Keratinocyte (primary cell): ENCODE measurements at regions not wholly inside any gene's neighbourhood (a gene's known extent, or its start where the extent isn't known, plus 50 kb on each side); places are given as distances from the start of the nearest gene placed in this dataset.

Experiments used
- DNase-seq: peaks from one replicate; pipeline ENCODE4 v3.0.0-alpha.2; 2011; ENCODE audit warnings: low read depth, missing footprints, low spot score
- FAIRE-seq: peaks from 2 replicates; lab custom pipeline; 2011; peaks lifted over from hg19 to GRCh38; lab: Jason Lieb, UNC
- H2AFZ ChIP-seq: 2 replicates; pipeline ENCODE4 v1.6.0; 2012; ENCODE audit warnings: low read length, control low read depth, inconsistent platforms; ENCODE audit not compliant: control insufficient read depth
- H3K27ac ChIP-seq: 2 replicates; pipeline ENCODE4 v1.5.1; 2011; ENCODE audit warnings: low read length; ENCODE audit not compliant: control insufficient read depth, insufficient read depth
- H3K27me3 ChIP-seq: 3 replicates; pipeline ENCODE4 v1.6.0; 2011; ENCODE audit warnings: low read length; ENCODE audit not compliant: control insufficient read depth, insufficient read depth; ENCODE audit errors: extremely low read depth
- H3K36me3 ChIP-seq, 2 experiments: 2 replicates in 1 of 2; 3 replicates in 1 of 2; pipeline ENCODE4 v1.5.1; 2011; ENCODE audit warnings: low read length in 2 of 2, mild to moderate bottlenecking in 1 of 2; ENCODE audit not compliant: control insufficient read depth in 2 of 2, insufficient read depth in 2 of 2; ENCODE audit errors: extremely low read depth in 1 of 2
- H3K4me1 ChIP-seq: 3 replicates; pipeline ENCODE4 v1.5.1; 2011; ENCODE audit warnings: low read length; ENCODE audit not compliant: control insufficient read depth, insufficient read depth; ENCODE audit errors: extremely low read depth
- H3K4me2 ChIP-seq: 3 replicates; pipeline ENCODE4 v1.6.0; 2011; ENCODE audit warnings: low read depth, low read length; ENCODE audit not compliant: control insufficient read depth, insufficient read depth; ENCODE audit errors: extremely low read depth
- H3K4me3 ChIP-seq, 3 experiments: fragments of 200-600 bp in 1 of 3; sonication (generic) in 1 of 3; 2 replicates in 2 of 3; 3 replicates in 1 of 3; pipeline ENCODE4 v1.5.1; 2011 to 2016; ENCODE audit warnings: low read length in 3 of 3, mild to moderate bottlenecking in 3 of 3, control low read depth in 2 of 3, inconsistent platforms in 1 of 3, low read depth in 1 of 3, mixed read lengths in 1 of 3, mixed run types in 1 of 3, moderate library complexity in 1 of 3; ENCODE audit not compliant: control insufficient read depth in 2 of 3, insufficient read depth in 2 of 3; ENCODE audit errors: extremely low read depth in 1 of 3
- H3K79me2 ChIP-seq: 2 replicates; pipeline ENCODE4 v1.6.0; 2012; ENCODE audit warnings: low read length; ENCODE audit not compliant: control insufficient read depth, insufficient read depth
- H3K9ac ChIP-seq: 3 replicates; pipeline ENCODE4 v1.6.0; 2011; ENCODE audit warnings: low read length; ENCODE audit not compliant: control insufficient read depth, insufficient read depth; ENCODE audit errors: extremely low read depth
- H3K9me1 ChIP-seq: 3 replicates; pipeline ENCODE4 v1.6.0; 2011; ENCODE audit warnings: low read length; ENCODE audit not compliant: control insufficient read depth, insufficient read depth; ENCODE audit errors: extremely low read depth
- H3K9me3 ChIP-seq: 2 replicates; pipeline ENCODE4 v1.5.1; 2012; ENCODE audit warnings: low read depth, low read length; ENCODE audit not compliant: control insufficient read depth
- H4K20me1 ChIP-seq: 3 replicates; pipeline ENCODE4 v1.6.0; 2011; ENCODE audit warnings: low read length; ENCODE audit not compliant: control insufficient read depth, insufficient read depth; ENCODE audit errors: extremely low read depth
- CTCF ChIP-seq, 3 experiments: IDR thresholded peaks in 1 of 3; conservative IDR thresholded peaks in 1 of 3; optimal IDR thresholded peaks in 1 of 3; 2 replicates in 2 of 3; 3 replicates in 1 of 3; pipeline versions ENCODE3 to v1.5.1; 2011; ENCODE audit warnings: low read length in 3 of 3, mild to moderate bottlenecking in 3 of 3, moderate library complexity in 2 of 3, control low read depth in 1 of 3, inconsistent platforms in 1 of 3; ENCODE audit not compliant: insufficient read depth in 2 of 3; ENCODE audit errors: extremely low read depth in 1 of 3
- EZH2 ChIP-seq: IDR thresholded peaks from one replicate; pipeline ENCODE4 v1.6.1; 2012; ENCODE audit warnings: inconsistent platforms, mild to moderate bottlenecking, low read length, moderate library complexity
- dilution Hi-C: fragments of 300-500 bp; cut with MboI; formaldehyde crosslinking; loops from one replicate; pipeline ENCODE4 v1.7.0; 2020; ENCODE audit warnings: low sequenced_read_pairs; ENCODE audit not compliant: extremely low pct_ligation_motif_present

GRCh38 chr2:5121121-5121520 is 571.1 kb upstream of the SOX11 start:
- H3K9ac ChIP-seq: no peak overlapping the region
- dilution Hi-C loops: no loop called here
- H2AFZ ChIP-seq: no peak overlapping the region
- H3K9me1 ChIP-seq: no peaks in the 10 kb centered on the region
- H3K27ac ChIP-seq: no peak overlapping the region
- FAIRE-seq (no peak), DNase-seq (no peak)
- H3K4me1 ChIP-seq: no peaks in the 10 kb centered on the region
- H3K9me3 ChIP-seq: no peaks in the 10 kb centered on the region
- no peak overlapping the region for H3K4me2 ChIP-seq
- H3K27me3 ChIP-seq: no peaks in the 10 kb centered on the region
- TF ChIP-seq EZH2 (no peak), CTCF (optimal IDR thresholded peaks at IDR 0.05 in 1 of 3, IDR thresholded peaks at IDR 0.05 in 1 of 3, conservative IDR thresholded peaks at IDR 0.05 in 1 of 3; ENCODE audit: extremely low read depth in 1 of 3, insufficient read depth in 2 of 3, low read length in 3 of 3) (no peak)
- H4K20me1 ChIP-seq: no peaks in the 10 kb centered on the region
- H3K36me3 ChIP-seq: no peaks in the 10 kb centered on the region
- H3K79me2 ChIP-seq: no peaks in the 10 kb centered on the region
- no peak overlapping the region for H3K4me3 ChIP-seq

- Histone ChIP-seq H3K4me3 (no peak overlapping the region), H4K20me1 (no peaks in the 10 kb centered on the region), H3K27me3 (no peaks in the 10 kb centered on the region), H3K9me3 (no peaks in the 10 kb centered on the region), H3K36me3 (no peaks in the 10 kb centered on the region), H3K4me2 (no peak overlapping the region), H3K79me2 (no peaks in the 10 kb centered on the region), H3K9ac (no peak overlapping the region), H3K4me1 (no peaks in the 10 kb centered on the region), H3K27ac (no peak overlapping the region), H3K9me1 (no peaks in the 10 kb centered on the region), H2AFZ (no peak overlapping the region)
- TF ChIP-seq CTCF (optimal IDR thresholded peaks at IDR 0.05 in 1 of 3, IDR thresholded peaks at IDR 0.05 in 1 of 3, conservative IDR thresholded peaks at IDR 0.05 in 1 of 3; ENCODE audit: extremely low read depth in 1 of 3, insufficient read depth in 2 of 3, low read length in 3 of 3): no peak
- no peak for TF ChIP-seq EZH2
- dilution Hi-C loops: no loop called here
- FAIRE-seq (no peak), DNase-seq (no peak)
These were observed 570.5 kb upstream of the SOX11 start for GRCh38 chr2:5121642-5122041.
